ENCODE measurements at regions not wholly inside any gene's neighbourhood (a gene's known extent, or its start where the extent isn't known, plus 50 kb on each side); places are given as distances from the start of the nearest gene placed in this dataset.
"Not testable (repeated sequence)": the region's sequence is repeated elsewhere in the genome, so short reads cannot be mapped to it uniquely, and the experiment has no call there.

DNA sequence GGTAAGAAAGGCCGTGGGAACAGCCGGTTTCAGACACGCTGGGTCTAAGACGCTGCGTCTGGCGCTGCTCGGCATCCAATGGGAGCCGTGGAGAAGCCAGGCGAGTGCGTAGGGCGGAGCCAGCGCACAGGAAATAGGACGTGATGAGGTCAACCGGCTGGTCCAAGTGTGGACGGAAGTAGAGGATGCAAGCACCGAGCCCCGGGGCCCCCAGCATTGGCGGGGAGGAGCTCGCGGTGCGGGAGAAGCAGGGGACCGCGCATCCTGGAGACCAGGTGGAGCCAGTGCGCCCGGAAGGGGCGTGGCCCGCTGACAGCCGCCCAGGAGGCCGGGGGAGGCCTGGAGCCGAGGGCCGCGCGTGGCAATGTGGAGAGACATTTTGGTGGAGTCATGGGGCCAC lies 3976.1 kb upstream of the TPTE start:
- H3K9me3 ChIP-seq (replicated peaks; ENCODE audit: control insufficient read depth, insufficient read depth, low read length); FAIRE-seq; H4K20me1 ChIP-seq (ENCODE audit: control insufficient read depth, insufficient read depth); SMC1A ChIA-PET (ENCODE audit: uncharacterized antibody, unreplicated experiment); POLR2A ChIA-PET; H2AFZ ChIP-seq (ENCODE audit: control insufficient read depth, low read depth, low read length); DNase-seq (ENCODE audit: low read depth, low spot score); H3K27me3 ChIP-seq (replicated peaks in 1 of 2; ENCODE audit: control insufficient read depth in 2 of 2, insufficient read depth in 2 of 2, low read length in 1 of 2); RAD21 ChIA-PET (ENCODE audit: unreplicated experiment); intact Hi-C loops (cut with micrococcal nuclease; ENCODE audit: unreplicated experiment); H3K9ac ChIP-seq (ENCODE audit: control insufficient read depth, insufficient read depth, low read length); in situ Hi-C loops (cut with MboI); H3K27ac ChIP-seq (ENCODE audit: control insufficient read depth, insufficient read depth); H3K4me2 ChIP-seq (ENCODE audit: control insufficient read depth, insufficient read depth); H3K79me2 ChIP-seq (ENCODE audit: control insufficient read depth, insufficient read depth, low read length); CTCF ChIA-PET; H3K4me1 ChIP-seq (ENCODE audit: control insufficient read depth, insufficient read depth, low read length); H3K36me3 ChIP-seq (ENCODE audit: control insufficient read depth in 2 of 2, insufficient read depth in 2 of 2, low read length in 1 of 2); BruUV-seq (replicated peaks); H3K4me3 ChIP-seq: not testable (repeated sequence)
- ATAC-seq: peak; percentile 97
- no CpG with 5 or more reads among the region's 33 CpGs for WGBS (ENCODE audit: insufficient coverage, insufficient replicate concordance, low lambda C conversion rate, missing lambda C conversion rate)

DNA sequence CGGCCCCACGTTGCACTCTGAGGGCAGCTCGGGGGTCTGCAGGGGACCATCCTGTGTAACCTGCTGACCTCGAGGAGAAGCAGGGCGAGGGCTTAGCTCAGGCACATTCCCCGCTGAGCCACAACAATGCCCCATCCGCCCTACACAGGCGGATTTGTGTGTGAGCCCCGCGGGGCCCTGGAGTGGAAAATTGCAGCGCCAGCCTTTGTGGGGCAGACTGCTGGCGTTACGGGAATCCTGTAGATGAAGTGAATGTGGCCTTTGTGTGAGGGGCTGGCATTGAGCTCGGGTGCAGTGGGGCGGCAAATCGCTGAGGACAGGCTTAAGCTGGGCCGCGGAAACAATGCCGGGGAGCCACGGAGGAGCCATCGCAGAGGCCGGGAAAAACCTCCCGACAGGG lies 3970.3 kb upstream of the TPTE start:
- in situ Hi-C loops (cut with MboI); H3K27ac ChIP-seq (ENCODE audit: control insufficient read depth, insufficient read depth); POLR2A ChIA-PET; H3K79me2 ChIP-seq (ENCODE audit: control insufficient read depth, insufficient read depth, low read length); H3K27me3 ChIP-seq (replicated peaks in 1 of 2; ENCODE audit: control insufficient read depth in 2 of 2, insufficient read depth in 2 of 2, low read length in 1 of 2); BruUV-seq (replicated peaks); H3K9me3 ChIP-seq (replicated peaks; ENCODE audit: control insufficient read depth, insufficient read depth, low read length); SMC1A ChIA-PET (ENCODE audit: uncharacterized antibody, unreplicated experiment); H4K20me1 ChIP-seq (ENCODE audit: control insufficient read depth, insufficient read depth); CTCF ChIA-PET; intact Hi-C loops (cut with micrococcal nuclease; ENCODE audit: unreplicated experiment); H3K36me3 ChIP-seq (ENCODE audit: control insufficient read depth in 2 of 2, insufficient read depth in 2 of 2, low read length in 1 of 2); H2AFZ ChIP-seq (ENCODE audit: control insufficient read depth, low read depth, low read length); H3K9ac ChIP-seq (ENCODE audit: control insufficient read depth, insufficient read depth, low read length); DNase-seq (ENCODE audit: low read depth, low spot score); ATAC-seq; H3K4me2 ChIP-seq (ENCODE audit: control insufficient read depth, insufficient read depth); H3K4me3 ChIP-seq; H3K4me1 ChIP-seq (ENCODE audit: control insufficient read depth, insufficient read depth, low read length); FAIRE-seq; RAD21 ChIA-PET (ENCODE audit: unreplicated experiment): not testable (repeated sequence)
- WGBS (ENCODE audit: insufficient coverage, insufficient replicate concordance, low lambda C conversion rate, missing lambda C conversion rate): no CpG with 5 or more reads among the region's 23 CpGs

DNA sequence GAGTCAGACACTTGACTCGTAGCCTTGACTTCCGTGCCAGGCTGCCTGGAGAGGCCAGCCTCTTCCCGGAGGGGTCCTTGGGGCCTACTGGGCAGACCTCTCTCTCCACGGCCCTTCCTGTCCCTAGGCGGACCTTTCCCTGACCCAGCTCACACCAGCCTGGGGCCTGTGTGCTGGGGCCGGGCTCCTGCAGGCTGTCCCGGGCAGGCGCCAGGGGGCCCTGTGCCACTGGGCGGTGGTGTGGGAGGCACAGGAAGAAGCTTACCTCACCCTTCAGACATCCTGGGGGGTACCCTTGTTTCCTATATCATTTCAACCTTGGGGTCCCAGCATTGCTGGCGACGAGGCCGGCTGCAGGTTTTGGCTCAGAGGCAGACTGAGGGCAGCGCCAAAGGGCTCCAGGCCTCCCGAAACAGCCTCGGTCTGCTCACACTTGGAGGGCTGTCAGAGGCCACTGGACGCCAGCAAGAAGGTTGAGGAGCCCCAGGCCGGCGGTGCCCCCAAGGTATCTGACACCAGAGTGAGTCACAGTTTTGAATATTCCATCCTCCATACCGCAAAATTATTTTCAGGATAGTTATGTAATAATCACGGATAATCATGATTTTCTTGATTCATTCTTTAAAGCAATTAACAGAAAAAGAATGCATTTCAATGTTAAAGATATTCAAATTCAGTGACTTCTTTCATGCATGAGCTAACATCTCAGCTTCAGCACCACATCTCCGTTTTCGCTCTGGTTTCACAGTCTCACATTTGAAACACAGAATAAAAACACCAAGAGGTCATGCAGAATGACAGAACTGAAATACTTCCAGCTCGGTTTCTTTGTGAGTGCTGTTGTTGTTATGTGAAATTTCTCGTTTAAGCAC lies 3967.6 kb upstream of the TPTE start:
- BruUV-seq (replicated peaks); H3K9me3 ChIP-seq (replicated peaks; ENCODE audit: control insufficient read depth, insufficient read depth, low read length); H3K4me2 ChIP-seq (ENCODE audit: control insufficient read depth, insufficient read depth); POLR2A ChIA-PET; H3K79me2 ChIP-seq (ENCODE audit: control insufficient read depth, insufficient read depth, low read length); H3K4me1 ChIP-seq (ENCODE audit: control insufficient read depth, insufficient read depth, low read length); H3K27me3 ChIP-seq (replicated peaks in 1 of 2; ENCODE audit: control insufficient read depth in 2 of 2, insufficient read depth in 2 of 2, low read length in 1 of 2); SMC1A ChIA-PET (ENCODE audit: uncharacterized antibody, unreplicated experiment); H3K27ac ChIP-seq (ENCODE audit: control insufficient read depth, insufficient read depth); RAD21 ChIA-PET (ENCODE audit: unreplicated experiment); H3K4me3 ChIP-seq; H2AFZ ChIP-seq (ENCODE audit: control insufficient read depth, low read depth, low read length); FAIRE-seq; in situ Hi-C loops (cut with MboI); H3K9ac ChIP-seq (ENCODE audit: control insufficient read depth, insufficient read depth, low read length); H3K36me3 ChIP-seq (ENCODE audit: control insufficient read depth in 2 of 2, insufficient read depth in 2 of 2, low read length in 1 of 2); H4K20me1 ChIP-seq (ENCODE audit: control insufficient read depth, insufficient read depth); CTCF ChIA-PET; intact Hi-C loops (cut with micrococcal nuclease; ENCODE audit: unreplicated experiment); DNase-seq (ENCODE audit: low read depth, low spot score): not testable (repeated sequence)
- WGBS (ENCODE audit: insufficient coverage, insufficient replicate concordance, low lambda C conversion rate, missing lambda C conversion rate): no CpG with 5 or more reads among the region's 24 CpGs
- ATAC-seq: peak; percentile 64

DNA sequence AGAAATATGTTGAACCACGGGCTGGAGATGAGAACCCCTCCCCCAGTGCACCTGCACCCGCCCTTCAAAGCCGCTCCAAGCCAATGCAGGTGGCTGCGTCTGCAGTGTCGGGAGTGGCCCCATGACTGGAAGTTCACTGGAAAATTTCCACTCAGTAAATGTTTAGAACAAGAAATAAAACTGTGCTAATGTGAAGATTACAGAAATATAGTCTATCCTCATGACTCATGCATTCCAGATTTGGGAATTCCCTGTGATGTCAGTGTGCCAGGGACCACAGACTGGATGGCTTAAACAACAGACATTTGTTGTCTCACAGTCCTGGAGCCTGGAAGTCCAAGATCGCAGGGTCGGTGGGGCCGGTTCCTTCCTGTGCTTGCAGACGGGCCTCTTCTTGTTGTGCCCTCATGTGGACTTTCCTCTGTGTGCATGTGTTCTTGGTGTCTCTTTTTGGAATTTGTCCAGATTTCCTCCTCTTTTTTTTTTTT lies 3967.0 kb upstream of the TPTE start:
- H3K4me2 ChIP-seq (ENCODE audit: control insufficient read depth, insufficient read depth); BruUV-seq (replicated peaks); H3K4me1 ChIP-seq (ENCODE audit: control insufficient read depth, insufficient read depth, low read length); ATAC-seq; H3K4me3 ChIP-seq; H3K27ac ChIP-seq (ENCODE audit: control insufficient read depth, insufficient read depth); H4K20me1 ChIP-seq (ENCODE audit: control insufficient read depth, insufficient read depth); FAIRE-seq; DNase-seq (ENCODE audit: low read depth, low spot score); POLR2A ChIA-PET; H3K79me2 ChIP-seq (ENCODE audit: control insufficient read depth, insufficient read depth, low read length); H3K36me3 ChIP-seq (ENCODE audit: control insufficient read depth in 2 of 2, insufficient read depth in 2 of 2, low read length in 1 of 2); H2AFZ ChIP-seq (ENCODE audit: control insufficient read depth, low read depth, low read length); in situ Hi-C loops (cut with MboI); H3K27me3 ChIP-seq (replicated peaks in 1 of 2; ENCODE audit: control insufficient read depth in 2 of 2, insufficient read depth in 2 of 2, low read length in 1 of 2); RAD21 ChIA-PET (ENCODE audit: unreplicated experiment); H3K9me3 ChIP-seq (replicated peaks; ENCODE audit: control insufficient read depth, insufficient read depth, low read length); H3K9ac ChIP-seq (ENCODE audit: control insufficient read depth, insufficient read depth, low read length); intact Hi-C loops (cut with micrococcal nuclease; ENCODE audit: unreplicated experiment); SMC1A ChIA-PET (ENCODE audit: uncharacterized antibody, unreplicated experiment); CTCF ChIA-PET: not testable (repeated sequence)
- no CpG with 5 or more reads among the region's 9 CpGs for WGBS (ENCODE audit: insufficient coverage, insufficient replicate concordance, low lambda C conversion rate, missing lambda C conversion rate)

All from GM12878 (cell line).